ENCODE measurements at regions not wholly inside any gene's neighbourhood (a gene's known extent, or its start where the extent isn't known, plus 50 kb on each side); places are given as distances from the start of the nearest gene placed in this dataset.
"Not testable (repeated sequence)": the region's sequence is repeated elsewhere in the genome, so short reads cannot be mapped to it uniquely, and the experiment has no call there.

- no peak for DNase-seq
Observed at GRCh38 chr4:157779081-157779480, 393.7 kb downstream of the GASK1B start.

- DNase-seq = no peak
Observed at GRCh38 chr4:157776930-157777528, 395.8 kb downstream of the GASK1B start.

DNA sequence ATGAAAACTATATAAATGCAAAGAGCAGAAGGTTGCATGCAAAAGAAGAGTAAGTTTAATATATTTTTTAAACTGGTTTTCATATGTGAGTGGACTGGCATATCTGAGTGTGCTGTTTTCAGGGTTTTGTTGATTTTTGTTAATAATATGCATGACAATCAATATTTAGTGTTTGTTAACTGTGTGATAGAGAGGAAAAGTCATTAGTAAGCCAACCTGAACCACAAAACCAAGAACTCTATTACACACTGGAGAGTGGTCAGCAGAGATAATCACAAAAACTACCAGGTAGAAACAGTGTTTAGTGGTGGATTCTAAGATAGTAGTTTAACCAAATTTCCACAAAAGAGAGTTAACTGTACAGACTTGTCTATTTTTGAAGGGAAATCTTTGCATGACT, 396.9 kb downstream of the GASK1B start:
- DNase-seq = no peak

DNA sequence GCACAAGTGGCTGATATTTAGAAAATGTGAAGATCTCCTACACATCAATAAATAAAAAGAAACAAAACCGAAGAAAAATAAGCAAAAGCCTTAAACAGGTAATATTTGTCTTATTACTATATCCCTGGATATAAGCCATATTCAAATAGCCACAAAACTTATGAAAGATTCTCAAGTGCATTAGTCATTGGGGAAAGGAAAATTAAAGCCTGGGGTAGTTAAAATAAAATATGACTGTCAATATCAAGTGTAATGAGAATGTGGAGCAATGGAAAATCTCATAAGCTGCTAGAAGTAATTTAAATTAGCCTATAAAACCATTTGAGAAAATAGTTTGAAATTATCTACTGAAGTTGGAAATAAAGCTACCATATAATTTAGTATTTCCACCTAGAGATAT, 399.9 kb downstream of the GASK1B start:
- no peak for DNase-seq

- DNase-seq = no peak
Observed at GRCh38 chr4:157768419-157768818, 404.4 kb downstream of the GASK1B start.

- DNase-seq = no peak
Observed at GRCh38 chr4:157763490-157763889, 409.3 kb downstream of the GASK1B start.

DNA sequence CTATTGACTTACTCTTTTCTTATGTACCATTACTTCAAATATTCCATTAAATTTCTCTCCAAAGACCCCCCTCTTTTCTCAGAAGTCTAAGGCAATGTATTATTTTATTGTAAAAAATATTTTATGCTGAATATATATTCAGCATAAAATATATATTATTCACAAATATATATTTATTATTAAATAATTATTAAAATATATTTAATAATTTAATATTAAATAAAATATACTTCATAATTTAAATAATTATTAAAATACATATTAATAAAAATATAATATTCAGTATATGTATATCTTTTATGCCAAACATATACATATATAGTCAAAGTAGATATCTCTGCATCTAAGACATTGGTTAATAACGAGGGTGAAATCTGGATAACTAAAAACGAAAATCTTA, 418.4 kb downstream of the GASK1B start:
- DNase-seq = no peak

DNA sequence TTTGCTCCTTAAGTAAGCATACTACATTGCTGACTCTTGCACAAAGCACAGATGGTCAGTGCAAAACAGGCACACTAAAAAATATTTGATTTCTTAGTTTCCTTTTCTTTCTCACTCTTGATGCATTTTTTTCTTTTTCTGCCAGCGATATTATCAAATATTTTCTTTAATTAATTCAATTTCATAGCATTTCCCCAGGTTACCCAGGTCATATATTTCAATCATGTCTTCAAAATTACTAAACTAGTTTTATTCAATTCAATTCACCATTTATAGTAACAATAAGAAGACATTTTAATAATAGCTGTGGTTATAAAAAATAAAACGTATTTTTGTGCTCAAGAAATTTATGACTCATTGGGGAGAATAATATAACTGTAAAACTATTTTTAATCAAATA, 421.2 kb downstream of the GASK1B start:
- no peak for DNase-seq

DNA sequence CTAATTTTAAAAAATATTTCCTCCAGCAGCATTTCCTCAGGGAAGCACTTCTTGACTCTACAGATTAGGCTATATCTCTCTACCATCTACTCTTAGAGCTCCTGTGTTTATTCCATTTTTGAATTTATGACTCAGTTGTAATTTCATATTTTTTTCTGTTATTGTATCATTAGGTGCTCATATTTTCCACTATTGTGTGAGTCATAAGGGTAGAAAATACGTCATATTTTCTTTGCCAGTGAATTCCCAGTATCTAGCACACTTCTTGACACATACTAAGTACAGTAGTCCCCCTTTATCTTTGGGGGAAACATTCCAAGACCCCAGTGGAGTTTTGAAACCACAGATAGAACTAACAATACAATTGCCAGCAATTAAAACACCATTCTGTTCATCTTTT, 431.2 kb downstream of the GASK1B start:
- DNase-seq = no peak

GRCh38 chr4:157739242-157739641, 433.6 kb downstream of the GASK1B start:
- DNase-seq = no peak

DNA sequence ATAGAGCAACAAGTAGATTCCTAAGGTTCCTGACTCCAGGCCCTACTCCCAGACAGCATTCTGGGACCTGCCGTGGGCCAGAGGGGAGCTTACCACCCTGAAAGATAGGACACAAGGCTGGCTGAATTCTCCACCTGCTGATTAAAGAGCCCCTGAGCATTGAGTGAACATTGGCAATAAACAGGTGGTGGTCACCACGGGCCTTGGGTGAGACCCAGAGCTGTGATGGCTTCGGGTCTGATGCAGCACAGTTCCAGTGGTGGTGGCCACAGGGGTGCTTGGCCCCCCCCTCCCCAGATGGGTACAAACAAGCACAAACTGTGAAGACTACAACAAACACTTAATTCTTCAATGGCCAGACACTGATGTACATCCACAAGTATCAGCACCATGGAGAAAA, 444.6 kb downstream of the GASK1B start:
- no peak for DNase-seq

- DNase-seq = no peak
Observed at GRCh38 chr4:157727163-157727562, 445.7 kb downstream of the GASK1B start.

DNA sequence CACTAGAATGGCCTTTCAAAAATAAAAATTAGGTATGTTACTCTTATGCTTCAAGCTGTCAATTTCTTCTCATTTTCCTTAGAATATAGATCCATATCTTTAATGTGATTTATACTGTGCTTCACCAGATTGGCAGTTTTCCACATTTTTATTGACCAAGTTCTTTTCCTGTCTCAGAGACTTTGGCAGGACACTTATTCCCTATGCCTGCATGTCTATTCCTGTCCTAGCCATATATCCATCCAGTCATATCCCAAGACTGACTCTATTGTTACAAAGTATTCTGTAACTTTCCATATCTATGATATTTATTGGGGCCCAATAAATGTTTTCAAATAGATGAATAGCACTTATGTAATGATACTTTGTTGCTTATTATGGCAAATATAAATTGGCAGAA, 450.7 kb downstream of the GASK1B start:
- no peak for DNase-seq

- DNase-seq = no peak
Observed at GRCh38 chr4:157713342-157713741, 459.5 kb downstream of the GASK1B start.

GRCh38 chr4:157706155-157706554, 466.7 kb downstream of the GASK1B start:
- no peak for DNase-seq

GRCh38 chr4:157702831-157703230, 470.0 kb downstream of the GASK1B start:
- no peak for DNase-seq

GRCh38 chr4:157701695-157701994, 471.2 kb downstream of the GASK1B start:
- no peak for DNase-seq

GRCh38 chr4:157700898-157701694, 471.7 kb downstream of the GASK1B start:
- DNase-seq = no peak

GRCh38 chr4:157689476-157689875, 468.9 kb downstream of the GRIA2 start:
- no peak for DNase-seq

DNA sequence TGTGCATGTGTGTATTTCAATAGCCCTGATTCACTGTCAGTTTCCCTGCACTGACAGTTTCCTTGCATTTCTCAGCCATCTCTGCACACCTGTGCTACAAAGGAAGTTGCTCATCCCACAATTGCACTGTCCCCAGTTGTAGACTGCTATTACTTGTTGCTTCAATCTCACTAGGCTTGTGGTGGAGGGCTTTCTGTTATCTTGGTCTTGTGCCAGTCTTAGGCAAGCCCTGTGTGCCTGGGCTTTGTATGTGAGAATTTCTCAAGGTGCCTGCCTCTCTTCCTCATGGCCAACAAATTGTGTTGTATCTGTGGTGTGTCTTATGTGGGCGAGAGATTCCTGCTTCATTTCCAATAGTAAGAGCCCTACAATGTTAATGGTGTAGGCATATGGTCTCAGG, 467.4 kb downstream of the GRIA2 start:
- DNase-seq = no peak

DNA sequence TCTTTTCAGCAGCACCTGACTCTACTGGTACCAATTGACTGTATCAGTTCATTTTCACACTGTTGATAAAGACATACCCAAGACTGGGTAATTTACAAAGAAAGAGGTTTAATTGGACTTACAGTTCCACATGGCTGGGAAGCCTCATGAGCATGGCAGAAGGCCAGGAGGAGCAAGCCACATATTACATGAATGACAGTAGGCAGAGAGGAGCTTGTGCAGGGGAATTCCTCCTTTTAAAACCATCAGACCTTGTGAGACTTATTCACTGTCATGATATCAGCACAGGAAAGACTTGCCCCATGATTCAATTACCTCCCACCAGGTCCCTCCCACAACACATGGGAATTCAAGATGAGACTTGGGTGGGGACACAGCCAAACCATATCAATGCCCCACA, 458.8 kb downstream of the GRIA2 start:
- not testable (repeated sequence) for DNase-seq

DNA sequence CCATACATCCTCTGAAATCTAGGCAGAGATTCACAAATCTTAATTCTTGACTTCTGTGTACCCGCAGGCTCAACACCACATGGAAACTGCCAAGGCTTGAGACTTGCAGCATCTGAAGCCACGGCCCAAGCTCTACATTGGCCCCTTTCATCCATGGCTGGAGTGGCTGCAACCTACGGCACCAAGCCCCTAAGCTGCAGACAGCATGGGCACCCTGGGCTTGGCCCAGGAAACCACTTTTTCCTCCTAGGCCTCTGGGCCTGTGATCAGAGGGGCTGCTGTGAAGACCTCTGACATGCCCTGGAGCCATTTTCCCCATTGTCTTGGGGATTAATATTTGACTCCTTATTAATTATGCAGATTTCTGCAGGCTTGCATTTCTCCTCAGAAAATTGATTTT, 457.9 kb downstream of the GRIA2 start:
- no peak for DNase-seq

DNA sequence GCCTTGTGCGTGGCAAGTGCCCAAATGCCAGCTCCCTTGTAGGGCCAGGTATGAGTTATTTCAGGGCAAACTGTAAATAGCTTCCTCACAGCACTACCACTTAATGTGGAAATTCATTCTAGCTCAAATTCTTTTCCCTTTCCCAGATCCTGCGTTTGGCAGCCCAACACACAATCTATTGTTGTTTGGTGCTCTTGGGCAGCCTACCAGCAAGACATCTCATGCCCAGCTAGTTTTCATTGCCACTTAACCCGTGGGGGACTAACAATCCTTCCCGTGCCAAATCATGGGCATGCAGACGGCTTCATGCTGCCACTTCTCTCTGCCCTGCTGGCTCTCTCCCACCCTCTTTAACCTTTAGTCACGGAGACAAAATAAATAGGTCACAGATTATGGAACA, 454.2 kb downstream of the GRIA2 start:
- no peak for DNase-seq

DNA sequence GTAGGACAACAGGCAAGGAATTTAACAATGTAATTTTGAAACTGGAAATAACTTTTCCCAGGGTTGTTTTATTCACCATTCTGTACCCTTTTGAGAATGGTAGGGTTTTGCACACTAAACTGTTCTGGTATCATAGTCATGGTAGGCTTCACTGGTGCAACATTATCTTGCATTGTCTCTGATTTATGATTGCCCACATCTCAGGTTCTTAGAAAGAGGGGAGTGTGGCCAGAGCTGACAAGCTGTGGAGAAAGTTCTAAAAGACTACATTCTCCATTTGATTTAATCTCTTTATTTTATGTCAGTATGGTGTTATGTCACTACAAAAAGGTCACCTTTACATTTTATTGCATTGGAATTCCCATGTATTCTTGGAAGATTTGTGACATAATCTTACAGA, 447.3 kb downstream of the GRIA2 start:
- no peak for DNase-seq

DNA sequence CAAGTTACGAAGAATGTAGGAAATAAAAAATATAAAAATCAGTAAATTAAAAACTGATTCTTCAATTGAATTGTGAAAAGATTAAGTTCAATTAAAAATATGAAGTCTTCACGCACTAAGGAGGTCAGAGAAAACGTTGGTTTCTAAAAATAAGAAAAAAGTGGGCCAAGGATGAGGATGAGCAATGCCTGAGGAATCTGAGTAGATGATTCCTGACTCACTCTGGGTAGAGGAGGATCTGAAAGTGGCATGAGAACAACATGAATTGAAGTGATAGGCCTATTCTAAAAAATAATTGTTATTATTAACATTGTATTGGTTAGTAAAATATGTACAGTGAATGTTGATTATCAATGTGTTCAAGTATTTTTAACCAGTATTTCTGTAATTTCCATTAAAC, 444.2 kb downstream of the GRIA2 start:
- DNase-seq = no peak

Measured in suppressor macrophage (primary cell).